ENCODE measurements at regions not wholly inside any gene's neighbourhood (a gene's known extent, or its start where the extent isn't known, plus 50 kb on each side); places are given as distances from the start of the nearest gene placed in this dataset.

- DNase-seq (ENCODE audit: low read depth in 2 of 2): no peak
Measured at GRCh38 chr9:79371948-79372555, 199.7 kb upstream of the TLE4 start.

- DNase-seq (ENCODE audit: low read depth in 2 of 2): no peak
Measured at GRCh38 chr9:79377339-79377855, 194.4 kb upstream of the TLE4 start.

GRCh38 chr9:79378107-79378506, 193.7 kb upstream of the TLE4 start:
- DNase-seq (ENCODE audit: low read depth in 2 of 2): no peak

GRCh38 chr9:79382044-79382443, 189.7 kb upstream of the TLE4 start:
- DNase-seq (ENCODE audit: low read depth in 2 of 2): no peak

- no peak for DNase-seq (ENCODE audit: low read depth in 2 of 2)
Measured at GRCh38 chr9:79382458-79382857, 189.3 kb upstream of the TLE4 start.

- DNase-seq (ENCODE audit: low read depth in 2 of 2): no peak
Measured at GRCh38 chr9:79383096-79383495, 188.7 kb upstream of the TLE4 start.

GRCh38 chr9:79384091-79384490, 187.7 kb upstream of the TLE4 start:
- no peak for DNase-seq (ENCODE audit: low read depth in 2 of 2)

DNA sequence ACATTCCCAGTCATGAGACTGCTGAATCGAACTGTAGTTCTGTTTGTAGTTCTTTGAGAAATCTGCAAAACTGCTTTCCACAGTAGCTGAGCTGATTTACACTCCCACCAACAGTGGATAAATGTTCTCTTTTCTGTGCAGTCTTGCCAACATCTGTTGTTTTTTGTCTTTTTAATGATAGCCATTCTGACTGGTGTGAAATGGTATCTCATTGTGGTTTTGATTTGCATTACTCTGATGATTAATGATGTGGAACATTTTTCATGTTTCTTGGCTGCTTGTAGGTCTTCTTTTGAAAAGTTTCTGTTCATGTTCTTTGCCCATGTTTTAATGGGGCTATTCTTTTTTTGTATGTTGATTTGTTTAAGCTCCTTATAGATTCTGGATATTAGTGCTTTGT, 187.3 kb upstream of the TLE4 start:
- no peak for DNase-seq (ENCODE audit: low read depth in 2 of 2)

DNA sequence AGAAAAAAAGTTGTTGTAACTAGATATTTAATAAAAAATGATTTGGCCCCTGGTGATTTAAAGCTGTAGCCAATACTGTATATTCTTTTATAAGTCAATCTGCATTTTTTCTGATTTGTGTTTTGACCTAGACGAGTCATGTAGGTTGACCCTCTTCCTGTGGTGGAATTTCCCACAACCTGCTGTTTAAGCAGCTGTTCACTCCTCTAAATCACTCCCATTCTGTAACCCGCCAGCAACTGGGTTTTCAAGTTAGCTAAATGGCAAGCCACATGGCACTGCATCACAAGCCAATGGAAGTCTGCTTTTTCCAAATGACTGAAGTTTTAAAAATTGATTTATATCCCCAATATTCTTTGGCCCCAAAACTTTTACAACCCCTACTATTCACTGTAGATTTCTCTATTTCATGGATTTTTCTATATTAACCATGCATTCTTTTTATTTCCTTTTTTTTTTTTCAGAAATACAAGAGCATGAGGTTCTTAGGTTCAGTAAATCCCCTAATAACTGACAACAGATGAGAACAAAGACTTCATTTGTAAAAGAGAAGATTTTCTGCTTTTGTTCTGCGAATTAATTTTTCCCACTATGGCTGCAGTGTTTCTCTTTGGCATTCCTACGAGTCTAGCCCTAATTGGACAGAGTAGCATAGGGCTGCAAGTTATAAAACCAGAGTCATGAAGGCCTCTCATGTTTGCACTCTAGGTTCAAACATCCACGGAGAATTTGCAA, 184.5 kb upstream of the TLE4 start:
- DNase-seq (ENCODE audit: low read depth in 2 of 2): no peak

- no peak for DNase-seq (ENCODE audit: low read depth in 2 of 2)
Measured at GRCh38 chr9:79390077-79390698, 181.6 kb upstream of the TLE4 start.

DNA sequence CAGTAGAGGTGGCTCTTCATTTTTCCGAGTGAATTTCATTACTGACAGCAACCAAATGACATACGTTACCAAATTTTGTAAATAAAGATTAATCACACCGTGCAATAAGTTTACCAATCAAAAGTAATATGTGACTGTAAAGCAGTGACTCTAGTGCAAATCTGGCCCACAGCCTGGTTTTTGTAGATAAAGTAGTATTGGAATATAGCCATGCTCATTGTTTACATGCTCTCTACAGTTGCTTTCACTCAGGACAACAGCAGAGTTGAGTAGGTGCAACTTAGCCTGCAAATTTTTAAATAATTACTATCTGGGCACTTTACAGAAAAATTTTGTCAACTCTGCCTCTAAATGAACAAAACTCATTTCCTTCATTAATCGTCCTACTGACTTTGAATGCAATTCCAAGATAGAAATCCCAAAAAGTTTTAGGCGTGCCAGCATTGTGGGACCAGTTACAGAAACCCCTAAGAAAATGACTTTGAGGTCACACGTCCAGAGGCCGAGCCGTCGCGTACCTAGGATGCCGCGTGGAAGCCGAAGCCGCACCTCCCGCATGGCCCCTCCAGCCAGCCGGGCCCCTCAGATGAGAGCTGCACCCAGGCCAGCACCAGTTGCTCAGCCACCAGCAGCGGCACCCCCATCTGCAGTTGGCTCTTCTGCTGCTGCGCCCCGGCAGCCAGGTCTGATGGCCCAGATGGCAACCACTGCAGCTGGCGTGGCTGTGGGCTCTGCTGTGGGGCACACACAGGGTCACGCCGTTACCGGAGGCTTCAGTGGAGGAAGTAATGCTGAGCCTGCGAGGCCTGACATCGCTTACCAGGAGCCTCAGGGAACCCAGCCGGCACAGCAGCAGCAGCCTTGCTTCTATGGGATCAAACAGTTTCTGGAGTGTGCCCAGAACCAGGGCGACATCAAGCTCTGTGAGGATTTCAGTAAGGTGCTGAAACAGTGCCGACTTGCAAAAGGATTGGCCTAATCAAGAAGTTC, 180.7 kb upstream of the TLE4 start:
- no peak for DNase-seq (ENCODE audit: low read depth in 2 of 2)

GRCh38 chr9:79395228-79395627, 176.5 kb upstream of the TLE4 start:
- no peak for DNase-seq (ENCODE audit: low read depth in 2 of 2)

GRCh38 chr9:79395755-79396154, 176.0 kb upstream of the TLE4 start:
- no peak for DNase-seq (ENCODE audit: low read depth in 2 of 2)

DNA sequence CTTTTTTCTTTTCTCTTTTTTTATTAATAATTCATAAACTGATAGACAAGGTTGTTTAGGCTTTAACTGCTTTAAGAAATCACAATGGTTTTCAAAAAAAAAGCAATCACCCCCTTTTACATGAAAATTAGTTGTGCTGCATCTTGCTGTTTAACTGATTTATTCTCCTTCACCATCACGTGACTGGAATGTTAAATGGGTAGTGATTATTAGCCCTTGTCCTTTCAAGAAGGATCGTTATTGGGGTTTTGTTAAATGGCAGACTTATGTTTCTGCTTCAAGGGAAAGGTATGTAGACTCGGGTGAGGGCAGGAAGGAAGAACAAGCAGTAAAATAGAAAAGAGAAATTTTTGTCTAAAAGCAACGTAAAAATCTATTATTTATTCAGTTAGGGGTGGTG, 175.6 kb upstream of the TLE4 start:
- no peak for DNase-seq (ENCODE audit: low read depth in 2 of 2)

- DNase-seq (ENCODE audit: low read depth in 2 of 2): no peak
Measured at GRCh38 chr9:79403495-79403894, 168.3 kb upstream of the TLE4 start.

GRCh38 chr9:79408200-79408599, 163.6 kb upstream of the TLE4 start:
- no peak for DNase-seq (ENCODE audit: low read depth in 2 of 2)

- DNase-seq (ENCODE audit: low read depth in 2 of 2): no peak
Measured at GRCh38 chr9:79408617-79409016, 163.1 kb upstream of the TLE4 start.

GRCh38 chr9:79409182-79409823, 162.5 kb upstream of the TLE4 start:
- no peak for DNase-seq (ENCODE audit: low read depth in 2 of 2)

GRCh38 chr9:79425840-79426239, 145.9 kb upstream of the TLE4 start:
- DNase-seq (ENCODE audit: low read depth in 2 of 2): no peak

DNA sequence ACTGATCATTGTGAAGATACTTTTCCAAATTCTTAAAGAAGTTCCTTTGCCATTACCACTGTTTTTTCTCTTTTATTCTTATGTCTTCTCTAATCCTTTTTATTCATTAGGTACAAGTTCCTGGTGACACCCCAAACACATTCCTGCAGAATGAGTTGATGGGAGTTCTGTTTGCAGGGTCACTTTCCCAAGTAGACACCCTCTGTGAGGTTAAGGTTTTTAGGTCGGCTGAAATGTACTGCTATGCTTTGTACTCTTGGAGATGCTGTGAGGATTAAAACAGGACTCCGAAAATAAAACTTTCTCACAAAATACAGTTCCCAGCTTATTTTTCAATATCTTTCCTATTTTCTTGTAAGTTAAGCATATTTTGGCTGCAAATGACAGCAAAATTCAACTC, 143.3 kb upstream of the TLE4 start:
- DNase-seq (ENCODE audit: low read depth in 2 of 2): no peak

DNA sequence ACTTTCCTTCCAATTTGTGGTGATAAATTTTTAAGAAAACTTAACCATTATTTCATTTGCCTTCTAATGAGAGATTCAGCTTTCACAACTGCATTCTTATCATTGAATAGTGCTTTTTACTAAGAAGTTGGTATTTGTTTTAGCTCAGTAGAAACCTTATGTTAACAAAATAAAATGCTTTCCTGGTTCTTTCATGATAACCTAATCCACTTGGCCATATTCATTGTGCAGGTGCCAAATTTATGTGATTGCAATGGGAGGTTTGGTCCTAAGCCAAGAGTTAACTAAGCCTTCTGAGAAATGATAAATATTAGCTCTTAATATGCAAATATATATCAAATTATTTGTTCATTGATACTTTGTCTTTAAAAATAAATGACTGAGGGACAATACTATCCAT, 141.1 kb upstream of the TLE4 start:
- no peak for DNase-seq (ENCODE audit: low read depth in 2 of 2)
